PC-9 (cell line): ENCODE measurements at regions not wholly inside any gene's neighbourhood (a gene's known extent, or its start where the extent isn't known, plus 50 kb on each side); places are given as distances from the start of the nearest gene placed in this dataset.

Experiments used
- EZH2 ChIP-seq: fragments of 200-600 bp; sonication (generic); IDR thresholded peaks from 2 replicates; pipeline ENCODE4 v1.8.0; 2017; ENCODE audit warnings: antibody characterized with exemption, low read depth
- TF ChIP-seq, protein P1 (sequence below): fragments of 200-600 bp; sonication (generic); conservative IDR thresholded peaks from 2 replicates; pipeline ENCODE4 v1.6.1; 2017; ENCODE audit warnings: mixed run types, antibody characterized with exemption, mild to moderate bottlenecking, moderate library complexity

DNA sequence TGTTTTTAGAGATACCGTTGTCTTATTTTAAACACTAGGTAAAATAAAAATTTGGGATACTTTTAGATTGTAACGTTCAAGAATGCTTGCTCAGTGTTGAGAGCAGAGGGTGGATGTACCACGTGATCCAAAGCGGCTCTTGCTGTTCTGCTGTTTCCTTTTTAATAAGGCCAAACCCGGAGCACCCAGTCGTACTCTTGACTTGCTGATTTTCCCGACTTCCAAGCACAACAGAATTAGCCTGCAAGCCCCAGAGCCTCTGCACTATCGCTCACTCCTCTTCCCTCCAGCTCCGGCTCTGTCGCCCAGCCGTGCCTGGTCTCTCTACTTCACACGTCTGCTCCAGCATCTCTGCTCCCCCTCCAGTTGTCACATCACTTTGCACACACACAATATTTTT, 77.3 kb downstream of the EMP1 start:
- TF ChIP-seq, protein P1, sequence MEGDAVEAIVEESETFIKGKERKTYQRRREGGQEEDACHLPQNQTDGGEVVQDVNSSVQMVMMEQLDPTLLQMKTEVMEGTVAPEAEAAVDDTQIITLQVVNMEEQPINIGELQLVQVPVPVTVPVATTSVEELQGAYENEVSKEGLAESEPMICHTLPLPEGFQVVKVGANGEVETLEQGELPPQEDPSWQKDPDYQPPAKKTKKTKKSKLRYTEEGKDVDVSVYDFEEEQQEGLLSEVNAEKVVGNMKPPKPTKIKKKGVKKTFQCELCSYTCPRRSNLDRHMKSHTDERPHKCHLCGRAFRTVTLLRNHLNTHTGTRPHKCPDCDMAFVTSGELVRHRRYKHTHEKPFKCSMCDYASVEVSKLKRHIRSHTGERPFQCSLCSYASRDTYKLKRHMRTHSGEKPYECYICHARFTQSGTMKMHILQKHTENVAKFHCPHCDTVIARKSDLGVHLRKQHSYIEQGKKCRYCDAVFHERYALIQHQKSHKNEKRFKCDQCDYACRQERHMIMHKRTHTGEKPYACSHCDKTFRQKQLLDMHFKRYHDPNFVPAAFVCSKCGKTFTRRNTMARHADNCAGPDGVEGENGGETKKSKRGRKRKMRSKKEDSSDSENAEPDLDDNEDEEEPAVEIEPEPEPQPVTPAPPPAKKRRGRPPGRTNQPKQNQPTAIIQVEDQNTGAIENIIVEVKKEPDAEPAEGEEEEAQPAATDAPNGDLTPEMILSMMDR: no peak
- TF ChIP-seq EZH2: no peak
